HG03280 (cell line): ENCODE measurements at regions not wholly inside any gene's neighbourhood (a gene's known extent, or its start where the extent isn't known, plus 50 kb on each side); places are given as distances from the start of the nearest gene placed in this dataset.

Experiments
- ATAC-seq: cut with Tn5 transposase; IDR thresholded peaks from one replicate; pipeline ENCODE4 v1.9.1; 2021; ENCODE audit warnings: mild to moderate bottlenecking, moderate library complexity; ENCODE audit not compliant: unreplicated experiment

DNA sequence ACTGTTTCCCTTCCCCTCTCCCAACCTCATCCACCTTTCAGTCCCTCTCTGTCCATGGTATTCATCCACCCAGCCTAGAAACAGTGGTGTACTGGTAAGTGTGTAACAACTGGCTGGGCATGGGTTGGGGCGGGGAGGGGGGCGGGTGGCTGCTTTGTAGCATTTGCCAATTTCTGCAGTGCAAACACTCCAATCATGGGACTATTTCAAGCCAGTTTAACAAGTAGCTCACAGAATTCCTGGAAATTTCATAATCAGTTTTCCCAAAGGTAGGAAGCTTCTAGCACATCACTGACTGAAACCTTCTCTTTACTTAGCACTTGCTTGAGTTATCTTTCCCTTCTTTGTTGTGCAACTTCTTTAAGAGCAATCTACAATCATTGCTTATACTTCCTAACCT lies 100.8 kb upstream of the WASF3 start:
- no peak for ATAC-seq

DNA sequence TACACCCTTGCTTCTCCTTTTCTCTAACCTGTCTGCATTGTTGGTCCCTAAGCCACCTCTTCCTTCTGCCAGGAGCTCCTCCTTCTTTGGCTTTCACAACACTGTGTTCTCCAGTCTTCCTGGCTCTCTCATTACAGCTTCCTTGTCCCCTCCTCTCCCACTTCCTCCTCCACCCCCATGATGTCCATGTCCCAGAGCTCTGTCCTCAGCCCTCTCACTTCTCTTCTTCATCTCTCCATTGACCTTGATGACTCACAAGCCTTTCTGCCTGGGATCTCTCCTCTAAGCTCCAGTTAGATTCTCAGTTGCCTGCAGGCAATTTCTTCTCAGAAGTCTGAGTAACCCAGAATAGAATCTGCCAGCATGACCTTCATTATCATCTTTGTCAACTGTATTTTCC lies 100.3 kb upstream of the WASF3 start:
- no peak for ATAC-seq

DNA sequence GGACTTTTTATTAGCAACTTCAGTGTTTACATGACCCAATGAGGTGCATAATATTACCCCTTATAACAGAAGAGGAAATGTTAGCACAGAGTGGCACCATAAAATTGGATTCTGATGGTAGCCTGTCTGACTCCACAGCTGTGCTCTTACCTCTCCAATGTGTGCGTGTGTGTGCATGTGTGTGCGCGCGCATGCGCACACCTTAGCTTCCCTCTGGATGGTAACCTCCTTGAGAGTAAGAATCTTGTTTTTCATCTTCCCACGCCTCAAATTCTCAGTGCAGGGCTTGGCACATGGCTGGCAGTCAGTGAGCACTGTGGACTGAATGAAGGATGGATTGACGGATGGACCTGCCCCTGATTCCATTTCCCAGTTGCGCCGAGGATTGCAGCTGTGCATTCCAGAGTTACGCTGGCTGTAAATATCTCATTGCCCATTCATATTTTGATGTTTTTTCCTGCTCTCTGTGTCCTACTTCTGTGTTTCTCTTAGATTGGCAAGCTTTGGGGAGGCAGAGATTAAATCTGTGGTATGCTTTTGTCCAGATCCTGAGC lies 99.2 kb upstream of the WASF3 start:
- no peak for ATAC-seq

DNA sequence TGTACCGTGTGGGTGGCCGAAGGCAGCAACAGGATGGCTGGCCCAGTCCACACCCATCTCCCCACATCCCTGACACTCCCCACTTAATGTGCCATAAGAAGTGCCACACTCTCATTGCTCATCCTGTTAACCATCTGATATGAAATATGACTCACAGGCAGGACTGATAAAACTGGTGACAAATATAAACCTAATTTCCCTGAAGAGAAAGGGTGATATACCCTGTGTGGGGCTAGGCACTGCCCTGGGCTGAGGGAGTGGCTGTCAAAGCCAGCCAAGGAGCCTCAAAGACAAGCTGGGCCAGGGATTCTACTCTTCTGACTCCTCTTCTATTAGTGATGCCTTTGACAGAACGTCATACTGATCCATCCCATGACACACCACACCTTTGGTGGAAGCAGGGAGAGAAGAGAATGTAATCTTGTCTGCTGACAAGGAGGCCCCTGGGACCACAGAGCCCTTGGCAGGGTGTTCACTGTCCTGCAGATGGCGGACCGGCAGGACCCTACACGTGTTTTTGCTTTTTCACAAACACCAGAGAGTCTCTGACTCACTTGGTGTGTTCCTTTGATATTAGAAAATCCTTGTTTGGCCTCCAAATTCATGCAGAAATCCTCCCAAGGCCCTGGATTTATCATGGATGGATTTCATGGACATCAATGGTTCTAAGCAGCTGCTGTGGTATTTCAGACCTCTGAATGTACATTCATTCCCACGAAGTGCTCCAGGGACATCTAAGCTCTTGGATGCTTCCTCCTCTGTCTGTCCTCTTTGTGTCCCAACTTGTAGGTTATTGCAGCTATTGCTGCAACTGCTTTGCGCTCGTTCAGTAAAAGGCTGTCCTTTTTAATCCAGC lies 98.0 kb upstream of the WASF3 start:
- no peak for ATAC-seq

DNA sequence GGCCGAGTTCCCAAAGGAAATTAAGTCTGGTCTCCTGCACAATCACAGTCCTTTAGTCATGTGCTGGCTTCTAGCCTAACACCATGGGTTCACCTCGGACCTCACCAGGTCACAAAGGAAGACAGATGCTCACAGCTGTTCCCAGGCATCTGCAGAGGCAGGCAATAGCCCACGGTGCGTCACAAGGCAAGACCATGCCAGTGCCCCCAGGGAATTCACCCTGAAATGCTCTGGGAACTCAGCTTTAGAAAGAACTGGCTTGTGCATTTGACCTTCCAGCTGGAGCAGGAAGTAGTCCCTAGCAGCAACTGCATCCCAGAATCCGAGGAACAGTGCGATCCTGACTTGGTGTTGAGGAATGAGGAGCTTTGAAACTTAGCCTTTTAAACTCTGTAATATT lies 96.8 kb upstream of the WASF3 start:
- no peak for ATAC-seq

DNA sequence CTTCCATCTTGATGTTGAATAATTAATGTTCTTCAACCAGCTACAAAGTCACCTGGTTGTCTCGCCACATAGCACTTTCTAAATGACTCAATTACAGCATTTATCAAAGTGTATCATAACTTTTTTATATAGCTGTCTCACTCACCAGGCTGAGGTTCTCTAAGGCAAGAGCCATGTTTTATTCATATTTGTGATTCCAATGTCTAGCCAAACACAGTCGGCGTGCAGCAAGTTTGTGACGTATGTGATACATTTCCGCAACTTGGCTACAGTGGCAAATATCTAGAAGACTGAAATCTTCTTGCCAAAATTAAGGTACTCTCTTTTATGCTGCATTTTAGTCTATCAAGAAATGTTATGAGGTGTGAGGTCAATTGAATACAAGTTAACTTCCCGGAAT lies 94.2 kb upstream of the WASF3 start:
- ATAC-seq: no peak

DNA sequence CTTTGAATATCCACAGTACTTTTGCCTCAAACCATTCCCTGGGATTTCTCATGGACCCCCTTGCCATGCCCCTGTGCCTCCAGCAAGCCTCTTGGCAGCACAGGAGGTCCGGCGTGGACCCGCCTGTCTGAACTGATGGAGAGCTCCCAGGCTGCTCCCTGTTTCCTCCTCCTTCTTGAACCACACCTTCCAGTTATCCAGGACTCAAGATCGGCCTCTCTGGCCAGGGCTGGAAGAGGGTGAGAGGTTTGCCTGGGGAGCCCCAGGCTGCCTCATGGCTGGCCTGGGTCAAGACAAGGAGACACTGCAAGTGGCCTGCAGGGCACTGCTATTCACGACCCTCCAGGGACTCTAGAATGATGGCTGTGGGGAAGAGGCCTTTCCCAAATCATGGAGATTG lies 93.6 kb upstream of the WASF3 start:
- ATAC-seq: no peak

DNA sequence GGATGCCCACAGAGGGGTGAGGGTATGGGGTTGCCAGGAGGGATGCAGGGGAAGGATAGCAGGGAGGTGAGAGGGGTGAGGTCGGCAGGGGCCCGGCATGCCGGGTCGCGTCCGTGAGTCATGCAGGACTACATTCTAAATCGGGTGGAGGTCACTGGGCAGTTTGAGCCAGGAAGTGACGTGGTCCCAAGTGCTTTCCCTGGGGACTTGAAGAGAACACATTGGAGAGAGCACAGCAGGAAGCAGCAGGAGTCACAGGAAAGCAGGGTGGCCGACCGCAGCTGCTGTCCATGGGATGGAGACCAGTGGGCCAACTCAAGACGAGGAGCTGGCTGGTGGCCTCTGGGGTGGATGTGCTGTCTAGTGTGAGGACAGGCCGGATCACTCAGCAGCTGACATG lies 92.0 kb upstream of the WASF3 start:
- ATAC-seq: no peak

DNA sequence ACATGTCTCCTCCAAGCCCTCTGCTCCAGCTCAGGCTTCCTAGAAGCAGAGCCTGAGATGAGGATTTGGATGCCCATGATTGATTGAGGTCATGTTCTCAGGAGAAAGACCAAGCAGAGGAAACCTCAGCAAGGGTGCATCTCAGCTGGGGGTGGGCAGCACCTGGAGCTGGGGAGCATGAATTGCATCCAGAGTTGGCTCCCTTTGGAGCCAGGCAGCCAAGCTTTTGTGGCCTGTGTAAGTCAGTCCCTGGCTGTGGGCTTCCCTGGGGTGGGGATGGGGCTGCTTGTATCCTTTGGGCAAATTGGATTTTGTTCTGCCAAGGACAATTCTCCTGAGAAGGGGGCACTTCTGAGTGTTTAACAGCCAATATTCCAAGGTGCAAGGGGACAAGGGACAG lies 91.5 kb upstream of the WASF3 start:
- ATAC-seq: no peak

DNA sequence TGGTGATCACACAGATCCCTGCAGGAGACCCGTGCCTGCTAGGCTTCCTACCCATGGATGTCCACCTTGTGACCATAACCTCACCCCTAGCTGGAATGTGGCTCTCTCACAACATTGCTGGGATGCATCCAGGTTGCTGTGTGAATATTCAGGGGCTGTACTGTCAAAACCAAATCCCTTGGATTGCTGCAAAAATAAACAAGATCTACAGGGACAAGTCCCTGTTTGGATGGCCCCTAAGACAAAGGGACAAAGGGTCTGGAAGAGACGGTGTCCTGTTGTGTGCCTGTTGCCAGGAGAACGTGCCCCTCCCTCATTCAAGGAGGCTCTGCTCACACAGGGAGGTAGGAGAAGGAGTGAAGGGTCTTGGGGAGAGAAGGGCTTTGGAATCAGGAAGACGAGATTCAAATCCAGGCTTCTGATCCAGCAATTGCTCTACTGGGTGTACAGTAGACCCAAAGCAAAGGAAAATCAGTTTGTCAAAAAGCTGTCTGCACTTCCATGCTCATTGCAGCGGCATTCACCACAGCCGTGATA lies 89.2 kb upstream of the WASF3 start:
- ATAC-seq: no peak

DNA sequence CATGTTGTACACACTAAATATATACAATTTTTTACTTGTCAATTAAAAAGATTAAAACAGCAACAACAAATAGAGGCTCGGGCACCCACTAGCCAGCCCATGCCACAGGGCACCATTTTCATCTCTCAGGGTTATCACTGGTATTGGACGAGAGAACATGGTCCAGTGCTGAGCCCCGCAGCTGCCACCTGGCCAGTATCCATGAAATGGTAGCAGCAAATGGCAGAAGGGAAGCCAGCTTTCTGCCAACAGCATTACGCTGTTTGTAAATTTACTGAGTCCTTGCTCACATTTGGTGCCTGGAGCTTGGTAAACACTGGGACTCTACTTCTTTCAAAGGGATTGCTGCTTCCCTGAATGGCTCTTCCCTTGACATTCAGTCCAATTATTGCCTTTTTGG lies 87.9 kb upstream of the WASF3 start:
- ATAC-seq: no peak

DNA sequence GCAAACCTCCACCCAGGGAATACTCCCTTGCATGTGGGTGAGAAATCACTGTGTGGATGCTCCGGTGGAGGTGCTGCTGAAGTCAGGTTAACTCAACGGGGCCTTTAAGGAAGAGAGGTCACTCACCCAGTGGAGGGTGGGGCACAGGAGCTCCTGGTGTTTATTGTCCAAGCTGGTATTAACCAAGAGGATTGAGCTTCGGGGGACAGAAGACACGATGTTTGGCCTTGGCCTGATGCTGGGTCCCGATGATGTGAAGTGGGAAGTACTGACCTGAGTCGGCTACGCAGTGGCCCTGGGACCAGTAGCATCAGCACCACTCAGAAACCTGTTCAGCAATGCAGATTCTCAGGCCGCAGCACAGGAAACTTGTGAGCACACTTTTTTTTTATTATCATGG lies 85.7 kb upstream of the WASF3 start:
- ATAC-seq: no peak

DNA sequence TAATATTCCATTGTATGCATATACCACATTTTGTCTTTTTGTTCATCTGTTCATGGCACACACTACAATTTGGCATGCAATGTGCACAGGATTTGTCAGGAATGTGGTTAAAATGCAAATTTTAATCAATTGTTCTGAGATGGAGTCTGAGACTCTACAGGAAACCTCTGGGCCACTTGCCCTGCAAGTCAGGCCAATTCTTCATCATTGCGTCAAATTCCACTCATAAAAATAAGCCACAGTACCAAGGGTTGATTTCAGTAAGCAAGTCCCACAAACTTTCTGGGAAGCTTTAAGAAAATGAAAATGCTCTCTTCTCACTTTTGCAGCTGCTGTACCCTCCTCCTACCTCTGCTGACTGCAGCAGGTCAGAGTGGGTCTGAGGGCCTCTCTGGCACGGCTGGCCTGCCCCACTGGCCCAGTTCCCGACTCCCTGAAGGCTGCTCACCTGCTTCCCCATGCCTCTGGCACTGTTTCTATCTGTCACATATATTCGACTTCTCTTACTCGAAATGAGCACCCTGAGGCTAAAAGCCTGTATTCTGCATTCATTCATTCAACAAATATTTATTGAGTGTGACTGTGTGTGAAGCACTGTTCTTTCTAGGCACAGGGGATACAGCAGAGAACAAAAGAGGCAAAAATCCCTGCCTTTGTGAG lies 83.8 kb upstream of the WASF3 start:
- no peak for ATAC-seq

DNA sequence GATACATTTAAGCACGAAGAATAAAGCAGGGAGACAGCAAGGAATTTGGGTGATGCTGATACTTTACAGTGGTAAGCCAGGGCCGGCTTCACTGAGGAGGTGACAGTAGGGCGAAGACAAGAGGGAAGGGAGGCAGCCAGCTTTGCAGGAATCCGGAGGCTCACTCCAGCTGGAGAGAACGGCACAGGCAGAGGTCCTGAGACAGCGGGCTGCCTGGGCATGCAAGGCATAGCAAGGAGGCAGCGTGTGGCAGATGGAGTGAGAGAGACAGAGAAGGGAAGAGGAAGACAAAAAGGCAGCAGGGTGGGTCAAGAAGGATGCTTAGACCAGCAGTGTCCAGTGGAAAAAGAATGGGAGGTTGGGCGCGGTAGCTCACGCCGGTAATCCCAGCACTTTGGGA lies 83.2 kb upstream of the WASF3 start:
- no peak for ATAC-seq

DNA sequence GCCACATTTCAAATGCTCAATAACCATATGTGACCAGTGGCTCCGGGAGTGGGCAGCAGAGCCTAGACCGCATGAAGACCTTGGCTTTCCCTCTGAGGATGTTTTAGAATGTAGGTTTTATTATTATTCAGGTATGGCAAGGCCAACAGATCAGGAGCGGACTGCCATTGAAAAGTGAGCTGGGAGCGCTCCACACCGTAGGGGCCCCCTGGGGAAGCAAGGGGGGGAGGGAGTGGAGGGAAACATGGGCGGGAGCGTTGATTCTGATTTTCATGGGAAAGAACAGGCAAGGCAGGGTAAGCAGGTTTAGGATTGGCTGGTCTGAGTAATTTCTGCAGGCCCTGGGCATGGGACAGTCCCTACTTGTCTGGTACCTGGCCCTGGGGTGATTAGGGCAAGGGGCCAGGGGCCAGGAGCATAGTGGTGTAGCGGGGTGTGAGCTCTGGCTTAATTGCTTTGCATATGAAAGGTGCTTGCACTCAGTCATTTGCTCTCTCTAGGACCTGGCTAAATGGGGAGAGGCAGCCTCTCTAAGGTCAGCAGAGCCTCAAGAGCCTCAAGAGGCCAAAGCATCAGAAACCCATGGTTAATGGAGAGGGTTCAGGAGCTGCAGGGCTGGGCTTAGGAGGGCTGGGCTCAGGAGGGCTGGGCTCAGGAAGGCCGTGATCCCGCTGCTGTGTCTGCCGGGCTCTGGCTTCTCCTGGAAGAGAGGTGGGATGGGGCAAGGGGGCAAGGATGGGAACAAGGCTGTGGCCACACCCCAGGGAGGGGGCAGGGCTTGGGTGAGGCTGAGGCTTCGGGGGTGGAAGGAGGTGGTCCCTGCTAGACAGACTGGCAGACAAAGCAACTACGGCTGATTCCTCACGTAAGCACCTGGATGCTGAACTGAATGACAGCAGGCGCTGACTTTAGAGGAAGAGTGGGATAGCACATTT lies 82.0 kb upstream of the WASF3 start:
- ATAC-seq: no peak

DNA sequence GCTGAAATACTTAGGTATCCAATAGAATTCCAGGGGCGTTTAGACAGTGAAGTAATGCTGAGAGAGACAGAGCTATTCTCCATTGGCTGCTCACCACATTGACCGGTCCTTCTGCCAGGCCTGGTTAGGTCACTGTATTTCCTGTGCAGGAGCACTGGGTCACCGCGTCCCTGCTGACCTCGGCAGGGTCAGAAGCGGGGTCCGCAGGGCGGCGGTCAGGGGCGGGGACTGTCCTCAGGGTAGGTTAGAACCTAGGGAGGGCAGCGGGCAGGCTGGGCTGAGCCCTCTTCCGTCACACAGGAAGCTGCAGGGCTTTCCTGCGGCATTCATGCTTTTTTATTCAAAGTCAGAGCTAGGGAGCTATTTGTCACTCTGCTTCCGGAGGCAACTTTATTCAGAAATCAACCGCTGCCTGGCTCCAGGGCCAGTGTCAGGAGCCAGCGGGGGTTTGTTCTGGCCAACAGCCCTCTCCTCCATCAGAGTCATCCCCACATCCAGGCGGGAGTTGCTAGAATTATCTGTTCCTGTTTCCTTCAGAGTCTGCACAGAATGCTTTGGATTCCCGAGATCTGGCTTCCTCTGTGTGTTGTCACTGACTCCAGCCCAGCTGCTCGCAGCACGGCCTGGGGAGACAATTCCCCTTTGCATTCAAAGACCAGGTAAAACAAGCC lies 81.2 kb upstream of the WASF3 start:
- no peak for ATAC-seq

DNA sequence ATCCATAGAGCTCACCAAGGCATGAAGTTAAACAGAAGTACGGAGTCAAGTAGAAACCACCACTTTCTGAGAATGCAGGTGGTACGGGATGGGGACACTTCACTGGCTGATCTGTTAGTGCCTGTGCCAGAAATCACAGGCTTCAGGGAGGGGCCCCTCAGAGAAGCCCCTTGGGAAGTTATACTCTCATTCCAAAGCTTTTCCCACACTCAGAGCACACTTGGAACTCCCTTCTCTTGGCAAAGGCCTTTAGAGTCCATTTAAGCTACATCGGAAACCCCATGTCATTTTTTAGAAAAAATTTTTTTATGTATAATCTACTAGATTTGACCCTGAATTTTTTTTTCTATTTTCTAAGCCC lies 80.7 kb upstream of the WASF3 start:
- no peak for ATAC-seq

DNA sequence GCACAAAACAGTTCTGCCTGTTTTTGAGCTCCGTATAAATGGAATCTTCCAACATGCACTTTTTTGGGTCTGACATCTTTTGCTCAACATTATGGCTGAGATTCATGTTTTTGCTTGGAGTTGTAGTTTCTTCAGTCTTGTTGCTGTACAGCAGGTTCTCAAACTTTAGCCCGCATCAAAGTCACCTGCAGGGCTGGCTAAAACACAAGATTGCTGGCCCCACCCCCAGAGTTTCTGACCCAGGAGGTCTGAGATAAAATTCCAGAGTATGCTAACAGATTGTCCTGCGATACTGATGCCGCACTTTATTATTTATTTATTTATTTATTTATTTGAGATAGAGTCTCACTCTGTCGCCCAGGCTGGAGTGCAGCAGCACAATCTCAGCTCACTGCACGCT lies 79.8 kb upstream of the WASF3 start:
- ATAC-seq: no peak

DNA sequence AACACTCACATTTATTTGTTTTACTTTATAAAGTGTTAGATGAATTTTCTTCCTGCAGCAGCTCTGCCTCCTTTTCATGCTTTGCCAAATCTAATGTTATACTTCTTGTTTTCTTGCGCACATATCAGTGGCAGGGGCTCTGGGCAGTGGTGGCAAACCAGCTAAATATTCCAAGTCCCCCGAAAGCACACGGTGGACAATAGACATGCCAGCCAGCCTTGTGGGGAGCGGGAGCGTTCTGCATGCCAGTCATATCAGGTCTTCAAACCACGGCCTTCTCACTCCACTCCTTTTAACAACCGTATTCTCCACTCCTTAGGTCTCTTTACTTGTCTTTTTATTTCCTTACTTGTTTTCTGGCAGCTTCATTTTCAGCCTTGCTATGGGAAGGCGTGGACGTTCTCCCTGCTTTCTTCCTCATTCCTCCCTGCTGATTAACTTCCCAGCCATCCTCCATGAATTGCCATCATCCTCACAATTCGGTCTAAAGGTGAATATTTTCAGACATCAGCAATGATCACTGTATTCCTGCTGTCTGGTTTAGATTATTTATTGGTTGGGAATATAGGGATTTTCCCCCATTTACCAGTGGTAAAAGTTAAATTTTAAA lies 77.1 kb upstream of the WASF3 start:
- ATAC-seq: no peak
